Heart left ventricle (tissue), 16 donors: ENCODE measurements at regions not wholly inside any gene's neighbourhood (a gene's known extent, or its start where the extent isn't known, plus 50 kb on each side); places are given as distances from the start of the nearest gene placed in this dataset.

ENCODE experiments used
- ATAC-seq, 4 donors: fragments of 200-7000 bp; cut with Tn5 transposase; one replicate each; pipeline ENCODE4 v1.9.1; 2020 to 2022; ENCODE audit warnings: moderate library complexity in 4 of 4, mild to moderate bottlenecking in 3 of 4, moderate number of reproducible peaks in 1 of 4
- DNase-seq, 5 donors: peaks; one replicate each; pipeline ENCODE4 v3.0.0-alpha.2; 2020
- H3K27ac ChIP-seq, 12 donors: fragments of 200-600 bp; sonication (generic) in 4 of 12; one replicate each; pipeline versions ENCODE4 v1.5.0 to v1.8.0; 2016 to 2022; ENCODE audit warnings: mild to moderate bottlenecking in 2 of 12
- H3K27me3 ChIP-seq, 9 donors: fragments of 200-600 bp; sonication (generic) in 2 of 9; one replicate each; pipeline versions ENCODE4 v1.5.1 to v1.8.0; 2016 to 2022; ENCODE audit warnings: mild to moderate bottlenecking in 3 of 9
- H3K36me3 ChIP-seq, 9 donors: fragments of 200-600 bp; sonication (generic) in 2 of 9; one replicate each; pipeline versions ENCODE4 v1.5.0 to v1.8.0; 2018 to 2022; ENCODE audit warnings: mild to moderate bottlenecking in 2 of 9
- H3K4me1 ChIP-seq, 12 donors: fragments of 200-600 bp; sonication (generic) in 4 of 12; one replicate each; pipeline versions ENCODE4 v1.5.0 to v1.8.0; 2016 to 2022; ENCODE audit warnings: mild to moderate bottlenecking in 3 of 12
- H3K4me3 ChIP-seq, 12 donors: fragments of 200-600 bp; sonication (generic) in 4 of 12; one replicate each; pipeline versions ENCODE4 v1.5.0 to v1.8.0; 2017 to 2022; ENCODE audit warnings: mild to moderate bottlenecking in 9 of 12, moderate library complexity in 4 of 12
- H3K9me3 ChIP-seq, 12 donors: fragments of 200-600 bp; sonication (generic) in 4 of 12; one replicate each; pipeline versions ENCODE4 v1.5.0 to v1.8.0; 2016 to 2022; ENCODE audit warnings: mild to moderate bottlenecking in 1 of 12
- POLR2A ChIP-seq, 2 donors: fragments of 450-650 bp; IDR thresholded peaks; one replicate each; pipeline ENCODE4 v1.6.1; 2017; ENCODE audit warnings: antibody characterized with exemption in 2 of 2, mild to moderate bottlenecking in 2 of 2, moderate library complexity in 2 of 2
- WGBS, 4 donors: extraction: QIAGEN DNeasy Blood & Tissue Kit in 2 of 4; methylation state at CpG; one replicate each; pipeline versions ENCODE4 v1.1.5 to v1.1.7; 2013 to 2018; 5-methylcytosine and 5-hydroxymethylcytosine counted together
- intact Hi-C, 10 donors: fragments of 100-400 bp; cut with DNase I; formaldehyde crosslinking; loops; one replicate each; pipeline versions ENCODE4 v1.11.1 to v1.14.2; 2022
- TF ChIP-seq, protein P1 (sequence below), 12 donors: fragments of 200-600 bp; sonication (generic) in 4 of 12; IDR thresholded peaks; one replicate each; pipeline versions ENCODE4 v1.5.0 to v1.8.0; 2018 to 2022; ENCODE audit warnings: antibody characterized with exemption in 12 of 12, mild to moderate bottlenecking in 5 of 12
- donor health status: ischemic (EF 13 %, LVEDD 7.1; RV severe dilation, severe dysfunction).
- donor health status: healthy with polysubstance abuse.
- donor health status: DM: no; HTN: yes; CAD: no.
- donor health status: DM: no; HTN: no; CAD: no.
- donor health status: ischemic (EF 25% LVEDD 6.9; RV normal size, moderate dysfunction).
- donor health status: ischemic (EF 25% LVEDD 5.7; RV mildly dilated, moderate dysfunction).
- donor health status: healthy.
- donor health status: DM: yes; HTN: yes; CAD: no.
- donor health status: ischemic (EF 35%, LVEDD 5.7; RV mildly dilated, moderate dysfunction).
- donor health status: nonischemic (EF 11% LVEDD 7.7; RV severe dilation, severe dysfunction).
- donor health status: DM: yes; HTN: yes; CAD: no.
- donor health status: PGD.
- donor health status: ischemic (EF 29% LVEDD 5.4; RV normal size, mild dysfunction).
- donor health status: nonischemic (EF 23%, LVEDD 6.1; RV moderate dilation, normal function).

DNA sequence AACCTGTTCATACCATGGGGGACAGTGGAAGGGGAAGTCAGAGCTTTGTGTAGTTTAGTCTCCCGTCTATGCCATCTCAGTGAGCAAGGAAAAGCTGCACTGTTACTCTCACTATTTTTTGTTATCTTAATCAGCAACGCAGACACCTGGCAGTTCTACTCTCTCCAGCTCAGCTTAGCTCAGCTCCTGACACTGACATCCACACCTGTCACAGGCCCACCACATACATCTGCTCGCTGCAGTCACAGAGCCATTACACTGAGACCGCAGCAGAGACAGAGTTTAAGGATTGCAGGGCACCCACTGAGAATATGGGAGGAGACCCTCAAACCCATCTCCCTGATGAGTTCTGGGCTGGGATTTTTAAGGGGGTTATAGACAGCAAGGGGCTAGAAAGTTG lies 257.3 kb upstream of the AKR1E2 start:
- no peaks in the 10 kb centered on the region for H3K36me3 ChIP-seq
- no peak for ATAC-seq
- no peaks in the 10 kb centered on the region for H3K27me3 ChIP-seq
- no peak for DNase-seq
- intact Hi-C loops = no loop called here
- H3K4me1 ChIP-seq = peaks cover 0 to 8% (median 0%) of the 10 kb centered on the region in 12 donors
- no peaks in the 10 kb centered on the region for H3K9me3 ChIP-seq
- H3K4me3 ChIP-seq = no peak overlapping the region
- H3K27ac ChIP-seq = no peak overlapping the region
- TF ChIP-seq POLR2A (IDR thresholded peaks at IDR 0.05) = no peak
- TF ChIP-seq, protein P1, sequence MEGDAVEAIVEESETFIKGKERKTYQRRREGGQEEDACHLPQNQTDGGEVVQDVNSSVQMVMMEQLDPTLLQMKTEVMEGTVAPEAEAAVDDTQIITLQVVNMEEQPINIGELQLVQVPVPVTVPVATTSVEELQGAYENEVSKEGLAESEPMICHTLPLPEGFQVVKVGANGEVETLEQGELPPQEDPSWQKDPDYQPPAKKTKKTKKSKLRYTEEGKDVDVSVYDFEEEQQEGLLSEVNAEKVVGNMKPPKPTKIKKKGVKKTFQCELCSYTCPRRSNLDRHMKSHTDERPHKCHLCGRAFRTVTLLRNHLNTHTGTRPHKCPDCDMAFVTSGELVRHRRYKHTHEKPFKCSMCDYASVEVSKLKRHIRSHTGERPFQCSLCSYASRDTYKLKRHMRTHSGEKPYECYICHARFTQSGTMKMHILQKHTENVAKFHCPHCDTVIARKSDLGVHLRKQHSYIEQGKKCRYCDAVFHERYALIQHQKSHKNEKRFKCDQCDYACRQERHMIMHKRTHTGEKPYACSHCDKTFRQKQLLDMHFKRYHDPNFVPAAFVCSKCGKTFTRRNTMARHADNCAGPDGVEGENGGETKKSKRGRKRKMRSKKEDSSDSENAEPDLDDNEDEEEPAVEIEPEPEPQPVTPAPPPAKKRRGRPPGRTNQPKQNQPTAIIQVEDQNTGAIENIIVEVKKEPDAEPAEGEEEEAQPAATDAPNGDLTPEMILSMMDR (IDR thresholded peaks at IDR 0.05) = no peak
- WGBS, 4 donors = 86 to 90% (median 89%) methylated on average over 4 of the region's 4 CpGs

DNA sequence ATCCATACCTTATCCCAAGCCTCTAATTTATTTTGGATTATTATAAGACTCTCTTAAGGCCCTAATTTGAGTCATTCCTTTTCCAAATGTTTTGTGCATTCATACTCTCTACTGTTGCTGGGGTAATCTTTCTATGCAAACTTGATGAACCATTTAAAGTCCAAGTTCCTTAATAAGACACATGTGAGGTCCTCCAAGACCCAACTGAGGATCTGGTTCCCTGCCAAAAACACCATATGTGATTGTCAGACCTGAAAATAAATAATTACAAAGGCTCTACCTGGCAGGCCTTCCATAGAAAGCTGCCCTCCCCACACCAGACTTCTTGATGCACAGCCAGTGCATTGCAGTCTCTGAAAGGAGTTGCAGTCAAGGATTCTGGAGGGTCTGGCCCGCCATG lies 257.9 kb upstream of the AKR1E2 start:
- H3K9me3 ChIP-seq = no peaks in the 10 kb centered on the region
- intact Hi-C loops = no loop called here
- no peak overlapping the region for H3K27ac ChIP-seq
- H3K4me3 ChIP-seq = no peak overlapping the region
- H3K27me3 ChIP-seq = no peaks in the 10 kb centered on the region
- DNase-seq (no peak), ATAC-seq (no peak)
- no peak for TF ChIP-seq POLR2A (IDR thresholded peaks at IDR 0.05)
- TF ChIP-seq, protein P1 (IDR thresholded peaks at IDR 0.05) = no peak
- H3K4me1 ChIP-seq = peaks cover 0 to 8% (median 0%) of the 10 kb centered on the region in 12 donors
- 84 to 100% (median 92%) methylated on average over 1 of the region's 1 CpG for WGBS, 4 donors
- no peaks in the 10 kb centered on the region for H3K36me3 ChIP-seq

GRCh38 chr10:4567637-4568036 lies 258.4 kb upstream of the AKR1E2 start:
- intact Hi-C loops = no loop called here
- Histone ChIP-seq H3K27ac (no peak overlapping the region), H3K4me3 (no peak overlapping the region), H3K27me3 (no peaks in the 10 kb centered on the region), H3K36me3 (no peaks in the 10 kb centered on the region), H3K9me3 (no peaks in the 10 kb centered on the region), H3K4me1 (peaks cover 0 to 8% (median 0%) of the 10 kb centered on the region in 12 donors)
- ATAC-seq (no peak), DNase-seq (no peak)
- TF ChIP-seq POLR2A (IDR thresholded peaks at IDR 0.05) = no peak
- TF ChIP-seq, protein P1 (IDR thresholded peaks at IDR 0.05) = no peak
- WGBS, 4 donors = 98 to 100% (median 99%) methylated on average over 1 of the region's 1 CpG

GRCh38 chr10:4566011-4566410 lies 260.0 kb upstream of the AKR1E2 start:
- no peak for ATAC-seq
- Histone ChIP-seq H3K27me3 (no peaks in the 10 kb centered on the region), H3K9me3 (peaks cover 0 to 2% (median 0%) of the 10 kb centered on the region in 12 donors), H3K27ac (no peak overlapping the region), H3K36me3 (no peaks in the 10 kb centered on the region), H3K4me1 (peaks cover 0 to 8% (median 0%) of the 10 kb centered on the region in 12 donors), H3K4me3 (no peak overlapping the region)
- intact Hi-C loops = no loop called here
- WGBS, 4 donors = 86 to 95% (median 87%) methylated on average over 2 of the region's 2 CpGs
- TF ChIP-seq, protein P1 (IDR thresholded peaks at IDR 0.05) = no peak
- no peak for DNase-seq
